Endothelial cell of umbilical vein (primary cell): ENCODE measurements at regions not wholly inside any gene's neighbourhood (a gene's known extent, or its start where the extent isn't known, plus 50 kb on each side); places are given as distances from the start of the nearest gene placed in this dataset.

Source experiments
- BruUV-seq: library from RNA; stranded (reverse); fragments of 400-500 nt; replicated peaks from 2 replicates; lab custom pipeline; 2021; lab: Mats Ljungman, UMichigan
- CTCF ChIA-PET: fragments of 300-600, 350-600 bp; sonication (Branson Sonifier 250); formaldehyde crosslinking; loops from one replicate; lab custom pipeline; 2021; ENCODE audit warnings: antibody characterized with exemption, inconsistent platforms; lab: Charles Lee
- POLR2A ChIA-PET: fragments of 300-600, 350-600 bp; sonication (Branson Sonifier 250); formaldehyde crosslinking; loops from one replicate; lab custom pipeline; 2021; ENCODE audit warnings: antibody characterized with exemption, inconsistent platforms; lab: Charles Lee
- DNase-seq: peaks from one replicate; pipeline ENCODE4 v3.0.0-alpha.2; 2011; ENCODE audit warnings: low read depth, low spot score
- FAIRE-seq: peaks from 2 replicates; lab custom pipeline; 2011; peaks lifted over from hg19 to GRCh38; lab: Jason Lieb, UNC
- H2AFZ ChIP-seq: 2 replicates; pipeline ENCODE4 v1.6.0; 2012; ENCODE audit warnings: low read depth, low read length, control low read depth, inconsistent platforms
- H3K27ac ChIP-seq: 2 replicates; pipeline ENCODE4 v1.5.1; 2011; ENCODE audit warnings: low read depth, mild to moderate bottlenecking, control low read depth, low read length, moderate library complexity; ENCODE audit not compliant: insufficient read depth
- H3K27me3 ChIP-seq, 2 experiments: 2 replicates each; pipeline versions ENCODE4 v1.6.0 to v1.6.1; 2011; ENCODE audit warnings: low read length in 2 of 2, mixed read lengths in 1 of 2; ENCODE audit not compliant: control insufficient read depth in 2 of 2, insufficient read depth in 2 of 2
- H3K36me3 ChIP-seq, 2 experiments: 2 replicates in 1 of 2; 3 replicates in 1 of 2; pipeline ENCODE4 v1.5.1; 2011; ENCODE audit warnings: low read length in 2 of 2, mild to moderate bottlenecking in 1 of 2, moderate library complexity in 1 of 2; ENCODE audit not compliant: control insufficient read depth in 2 of 2, insufficient read depth in 2 of 2; ENCODE audit errors: extremely low read depth in 1 of 2
- H3K4me1 ChIP-seq: 3 replicates; pipeline ENCODE4 v1.5.1; 2011; ENCODE audit warnings: mild to moderate bottlenecking, low read length; ENCODE audit not compliant: control insufficient read depth, insufficient read depth; ENCODE audit errors: extremely low read depth
- H3K4me2 ChIP-seq: 2 replicates; pipeline ENCODE4 v1.6.1; 2011; ENCODE audit warnings: low read length, control low read depth, mixed read lengths; ENCODE audit not compliant: insufficient read depth
- H3K4me3 ChIP-seq, 3 experiments: fragments of 200-600 bp in 1 of 3; sonication (generic), shearing (Covaris generic) in 1 of 3; replicated peaks in 1 of 3; 2 replicates each; pipeline ENCODE4 v1.5.1; 2011 to 2016; ENCODE audit warnings: control low read depth in 3 of 3, low read length in 3 of 3, mild to moderate bottlenecking in 2 of 3, inconsistent platforms in 1 of 3, low read depth in 1 of 3, moderate library complexity in 1 of 3; ENCODE audit not compliant: insufficient read depth in 1 of 3
- H3K79me2 ChIP-seq: 2 replicates; pipeline ENCODE4 v1.6.0; 2012; ENCODE audit warnings: low read length, inconsistent platforms; ENCODE audit not compliant: control insufficient read depth, insufficient read depth
- H3K9ac ChIP-seq: replicated peaks from 2 replicates; pipeline ENCODE3; 2011; ENCODE audit warnings: low read length, control low read depth; ENCODE audit not compliant: insufficient read depth; ENCODE audit errors: extremely low read depth
- H3K9me1 ChIP-seq: replicated peaks from 3 replicates; pipeline ENCODE4 v1.6.0; 2011; ENCODE audit warnings: mild to moderate bottlenecking, low read length; ENCODE audit not compliant: control insufficient read depth, insufficient read depth; ENCODE audit errors: extremely low read depth
- H3K9me3 ChIP-seq: replicated peaks from 2 replicates; pipeline ENCODE4 v1.5.1; 2012; ENCODE audit warnings: low read length, inconsistent platforms; ENCODE audit not compliant: control insufficient read depth, insufficient read depth
- H4K20me1 ChIP-seq: replicated peaks from 2 replicates; pipeline ENCODE3; 2011; ENCODE audit warnings: mild to moderate bottlenecking, low read length; ENCODE audit not compliant: control insufficient read depth, insufficient read depth; ENCODE audit errors: extremely low read depth
- CTCF ChIP-seq, 2 donors: IDR thresholded peaks; 1 replicate in 1 of 2; 2 replicates in 1 of 2; pipeline ENCODE4 v1.5.1; 2011; ENCODE audit warnings: low read length in 2 of 2, mild to moderate bottlenecking in 2 of 2, moderate library complexity in 2 of 2, control low read depth in 1 of 2, inconsistent platforms in 1 of 2, low read depth in 1 of 2; ENCODE audit not compliant: insufficient read depth in 1 of 2; ENCODE audit errors: extremely low read depth in 1 of 2
- EZH2 ChIP-seq: IDR thresholded peaks from 2 replicates; pipeline ENCODE4 v1.6.1; 2012; ENCODE audit warnings: borderline replicate concordance, low read depth, mild to moderate bottlenecking, moderate library complexity, low read length, inconsistent platforms; ENCODE audit not compliant: severe bottlenecking
- FOS ChIP-seq: IDR thresholded peaks from 2 replicates; pipeline ENCODE4 v1.6.1; 2011; ENCODE audit warnings: mild to moderate bottlenecking, low read length, moderate library complexity, borderline replicate concordance; ENCODE audit not compliant: insufficient read depth
- GATA2 ChIP-seq: IDR thresholded peaks from 2 replicates; pipeline ENCODE4 v1.7.0; 2011; ENCODE audit warnings: low read depth, mild to moderate bottlenecking, moderate library complexity, mixed read lengths, low read length; ENCODE audit not compliant: insufficient read length, insufficient read depth
- JUN ChIP-seq: IDR thresholded peaks from 2 replicates; pipeline ENCODE4 v1.6.1; 2011; ENCODE audit warnings: borderline replicate concordance, low read depth; ENCODE audit not compliant: insufficient read length, insufficient read depth
- MAX ChIP-seq: IDR thresholded peaks from 2 replicates; pipeline ENCODE4 v1.6.1; 2011; ENCODE audit not compliant: insufficient read depth, insufficient read length
- MYC ChIP-seq: IDR thresholded peaks from one replicate; pipeline ENCODE4 v1.6.1; 2011; ENCODE audit warnings: mild to moderate bottlenecking, low read depth, low read length
- POLR2A ChIP-seq: IDR thresholded peaks from 2 replicates; pipeline ENCODE4 v1.6.1; 2012; ENCODE audit warnings: low read depth, mild to moderate bottlenecking, control low read depth, low read length
- POLR2AphosphoS5 ChIP-seq: IDR thresholded peaks from 2 replicates; pipeline ENCODE4 v1.6.1; 2012; ENCODE audit warnings: low read depth, mild to moderate bottlenecking, control low read depth, low read length, moderate library complexity; ENCODE audit not compliant: insufficient read depth
- dilution Hi-C: fragments of 300-500 bp; cut with MboI; formaldehyde crosslinking; loops from one replicate; pipeline ENCODE4 v1.15.0; 2019; ENCODE audit warnings: low sequenced_read_pairs; ENCODE audit not compliant: extremely low pct_ligation_motif_present
- intact Hi-C: fragments of 100-400 bp; cut with micrococcal nuclease; formaldehyde crosslinking; loops from one replicate; pipeline ENCODE4 v1.10.0; 2022

GRCh38 chr15:88403351-88403791 lies 63.8 kb downstream of the MRPL46 start:
- dilution Hi-C loops (no loop called here), intact Hi-C loops (no loop called here)
- Histone ChIP-seq H3K4me2 (no peak overlapping the region), H3K79me2 (no peaks in the 10 kb centered on the region), H3K9ac (no peak overlapping the region), H3K27ac (no peak overlapping the region), H3K4me3 (no peak overlapping the region), H3K4me1 (no peaks in the 10 kb centered on the region), H3K9me1 (no peaks in the 10 kb centered on the region), H3K9me3 (no peaks in the 10 kb centered on the region), H3K27me3 (no peaks in the 10 kb centered on the region), H3K36me3 (no peaks in the 10 kb centered on the region), H2AFZ (no peak overlapping the region), H4K20me1 (no peaks in the 10 kb centered on the region)
- CTCF ChIA-PET: interaction anchor here (0.8 kb wide), 1 partner anchor 16 kb away, joined by 3 read pairs; no protein-coding TSS in a partner anchor
- POLR2A ChIA-PET: no interaction called here
- TF ChIP-seq POLR2A (no peak), MAX (no peak), EZH2 (no peak), CTCF (IDR thresholded peaks at IDR 0.05; ENCODE audit: extremely low read depth in 1 of 2, insufficient read depth in 1 of 2, low read depth in 1 of 2, low read length in 2 of 2) (no peak), MYC (no peak), GATA2 (no peak), POLR2AphosphoS5 (no peak), JUN (no peak), FOS (no peak)
- DNase-seq: no peak
- no peak for FAIRE-seq
- BruUV-seq: no TSS peak
